HFFc6 (cell line): ENCODE measurements at regions not wholly inside any gene's neighbourhood (a gene's known extent, or its start where the extent isn't known, plus 50 kb on each side); places are given as distances from the start of the nearest gene placed in this dataset.

ENCODE experiments used
- DNase-seq: peaks from one replicate; pipeline ENCODE4 v3.0.0-alpha.2; 2018
- H3K27ac Mint-ChIP-seq: 2 replicates; pipeline ENCODE4 v1.8.0; 2020; ENCODE audit warnings: mild to moderate bottlenecking, mixed read lengths
- H3K27me3 Mint-ChIP-seq: 2 replicates; pipeline ENCODE4 v1.8.0; 2021; ENCODE audit warnings: mild to moderate bottlenecking, moderate library complexity, mixed read lengths; ENCODE audit not compliant: insufficient read depth
- H3K36me3 Mint-ChIP-seq: 2 replicates; pipeline ENCODE4 v1.8.0; 2021; ENCODE audit warnings: low read depth, mixed read lengths
- H3K4me1 Mint-ChIP-seq: 2 replicates; pipeline ENCODE4 v1.8.0; 2020; ENCODE audit warnings: low read depth, mixed read lengths
- H3K4me3 Mint-ChIP-seq: 2 replicates; pipeline ENCODE4 v1.8.0; 2020; ENCODE audit warnings: mild to moderate bottlenecking, moderate library complexity, mixed read lengths
- H3K9me3 Mint-ChIP-seq: 2 replicates; pipeline ENCODE4 v1.8.0; 2020; ENCODE audit warnings: mild to moderate bottlenecking, mixed read lengths
- CTCF ChIP-seq: fragments of 200-600 bp; sonication (generic); IDR thresholded peaks from 2 replicates; pipeline ENCODE4 v1.5.0; 2021; ENCODE audit warnings: antibody characterized with exemption, mild to moderate bottlenecking

GRCh38 chr1:112797224-112797623 lies 82.1 kb upstream of the PPM1J start:
- DNase-seq: no peak
- peaks cover 12% of the 10 kb centered on the region for H3K27me3 Mint-ChIP-seq
- no peaks in the 10 kb centered on the region for H3K9me3 Mint-ChIP-seq
- no peak overlapping the region for H3K27ac Mint-ChIP-seq
- H3K4me1 Mint-ChIP-seq: peaks cover 2% of the 10 kb centered on the region
- TF ChIP-seq CTCF: no peak
- no peaks in the 10 kb centered on the region for H3K36me3 Mint-ChIP-seq
- H3K4me3 Mint-ChIP-seq: no peak overlapping the region

- H3K4me1 Mint-ChIP-seq: peaks cover 20% of the 10 kb centered on the region
- no peaks in the 10 kb centered on the region for H3K9me3 Mint-ChIP-seq
- no peak for DNase-seq
- peaks cover 4% of the 10 kb centered on the region; the same call in 1 of the 2 replicates for H3K27me3 Mint-ChIP-seq
- H3K27ac Mint-ChIP-seq: no peak overlapping the region
- no peaks in the 10 kb centered on the region for H3K36me3 Mint-ChIP-seq
- no peak overlapping the region for H3K4me3 Mint-ChIP-seq
- no peak for TF ChIP-seq CTCF
Measured at GRCh38 chr1:112794654-112795239, 79.6 kb upstream of the PPM1J start.

GRCh38 chr1:112793631-112794565 lies 78.8 kb upstream of the PPM1J start:
- Mint-ChIP-seq H3K36me3 (no peaks in the 10 kb centered on the region), H3K4me3 (no peak overlapping the region), H3K27ac (no peak overlapping the region), H3K9me3 (no peaks in the 10 kb centered on the region), H3K4me1 (peaks cover 21% of the 10 kb centered on the region), H3K27me3 (0 out of 2 replicates have a peak, but pooled peaks cover 2% of the 10 kb centered on the region)
- DNase-seq: no peak
- TF ChIP-seq CTCF: no peak

- Mint-ChIP-seq H3K27ac (no peak overlapping the region), H3K27me3 (peaks cover 2% of the 10 kb centered on the region; the same call in 1 of the 2 replicates), H3K4me3 (no peak overlapping the region), H3K4me1 (peaks cover 27% of the 10 kb centered on the region), H3K9me3 (no peaks in the 10 kb centered on the region), H3K36me3 (no peaks in the 10 kb centered on the region)
- no peak for TF ChIP-seq CTCF
- DNase-seq: no peak
Measured at GRCh38 chr1:112791723-112792104, 76.6 kb upstream of the PPM1J start.

GRCh38 chr1:112790920-112791722 lies 76.0 kb upstream of the PPM1J start:
- peaks cover 27% of the 10 kb centered on the region for H3K4me1 Mint-ChIP-seq
- H3K36me3 Mint-ChIP-seq: no peaks in the 10 kb centered on the region
- no peak for TF ChIP-seq CTCF

More at GRCh38 chr1:112790920-112791722, 76.0 kb upstream of the PPM1J start:
- Mint-ChIP-seq H3K27ac (no peak overlapping the region), H3K27me3 (peaks cover 2% of the 10 kb centered on the region; the same call in 1 of the 2 replicates), H3K9me3 (no peaks in the 10 kb centered on the region), H3K4me3 (no peak overlapping the region)
- no peak for DNase-seq
